Mucosa of descending colon (tissue), 3 donors: ENCODE measurements at regions not wholly inside any gene's neighbourhood (a gene's known extent, or its start where the extent isn't known, plus 50 kb on each side); places are given as distances from the start of the nearest gene placed in this dataset.

Experiments
- ATAC-seq: fragments of 200-7000 bp; cut with Tn5 transposase; one replicate; pipeline ENCODE4 v1.9.1; 2020; ENCODE audit warnings: mild to moderate bottlenecking, moderate library complexity
- DNase-seq, 3 donors: peaks; one replicate each; pipeline ENCODE4 v3.0.0-alpha.2; 2020
- H3K36me3 ChIP-seq: fragments of 200-600 bp; one replicate; pipeline ENCODE4 v1.8.0; 2021; ENCODE audit warnings: low read depth, mild to moderate bottlenecking
- H3K4me1 ChIP-seq: fragments of 200-600 bp; one replicate; pipeline ENCODE4 v1.8.0; 2021; ENCODE audit warnings: low read depth, mild to moderate bottlenecking
- H3K4me3 ChIP-seq: fragments of 200-600 bp; one replicate; pipeline ENCODE4 v1.8.0; 2021; ENCODE audit warnings: mild to moderate bottlenecking
- H3K9me3 ChIP-seq: fragments of 200-600 bp; one replicate; pipeline ENCODE4 v1.8.0; 2021; ENCODE audit warnings: mild to moderate bottlenecking
- CTCF ChIP-seq: fragments of 200-600 bp; IDR thresholded peaks from one replicate; pipeline ENCODE4 v1.8.0; 2022; ENCODE audit warnings: antibody characterized with exemption, mild to moderate bottlenecking
- intact Hi-C, 2 donors: fragments of 100-400 bp; cut with DNase I in 1 of 2; cut with micrococcal nuclease in 1 of 2; formaldehyde crosslinking; loops; one replicate each; pipeline versions ENCODE4 v1.11.0 to v1.11.1; 2022; cut with DNase I, micrococcal nuclease
- donor health status: DM: no; HTN: no; CAD: no; lungs with moderate emphysema.
- donor health status: DM: no; HTN: no; CAD: no.
- donor health status: DM: no; HTN: yes; CAD: no.

- Histone ChIP-seq H3K9me3 (no peaks in the 10 kb centered on the region), H3K36me3 (no peaks in the 10 kb centered on the region), H3K4me3 (no peak overlapping the region), H3K4me1 (peaks cover 6% of the 10 kb centered on the region)
- ATAC-seq: no peak
- intact Hi-C loops: loop anchor here in 1 of 2 donors (5.0 to 10.0 kb wide), 2 partner anchors 128 to 550 kb away; partner anchors contain the start of gene CUX1
- no peak for DNase-seq
- no peak for TF ChIP-seq CTCF
These were observed 58.0 kb upstream of the MYL10 start for GRCh38 chr7:101687081-101687480.

GRCh38 chr7:101687791-101688182 is 58.7 kb upstream of the MYL10 start:
- Histone ChIP-seq H3K4me3 (no peak overlapping the region), H3K4me1 (peaks cover 9% of the 10 kb centered on the region), H3K9me3 (no peaks in the 10 kb centered on the region), H3K36me3 (no peaks in the 10 kb centered on the region)
- no peak for TF ChIP-seq CTCF
- intact Hi-C loops: loop anchor here in 1 of 2 donors (5.0 to 10.0 kb wide), 2 partner anchors 127 to 550 kb away; partner anchors contain the start of gene CUX1
- DNase-seq: no peak
- no peak for ATAC-seq

- DNase-seq (peak; percentile 81 to 91 (median 88)), ATAC-seq (peak; percentile 73)
- Histone ChIP-seq H3K4me1 (peaks cover 9% of the 10 kb centered on the region), H3K9me3 (no peaks in the 10 kb centered on the region), H3K4me3 (no peak overlapping the region), H3K36me3 (no peaks in the 10 kb centered on the region)
- intact Hi-C loops: loop anchor here in 1 of 2 donors (5.0 to 10.0 kb wide), 2 partner anchors 126 to 549 kb away; partner anchors contain the start of gene CUX1
- peak; percentile 96 for TF ChIP-seq CTCF
These were observed 59.2 kb upstream of the MYL10 start for GRCh38 chr7:101688183-101688831.

- Histone ChIP-seq H3K36me3 (no peaks in the 10 kb centered on the region), H3K9me3 (no peaks in the 10 kb centered on the region), H3K4me1 (peaks cover 9% of the 10 kb centered on the region), H3K4me3 (no peak overlapping the region)
- ATAC-seq (no peak), DNase-seq (no peak)
- intact Hi-C loops: loop anchor here in 1 of 2 donors (5.0 to 10.0 kb wide), 2 partner anchors 126 to 548 kb away; partner anchors contain the start of gene CUX1
- TF ChIP-seq CTCF: no peak
These were observed 60.2 kb upstream of the MYL10 start for GRCh38 chr7:101688995-101689907.

- Histone ChIP-seq H3K36me3 (no peaks in the 10 kb centered on the region), H3K9me3 (no peaks in the 10 kb centered on the region), H3K4me3 (no peak overlapping the region), H3K4me1 (peaks cover 9% of the 10 kb centered on the region)
- no peak for TF ChIP-seq CTCF
- DNase-seq (peak; percentile 67 to 73 (median 68)), ATAC-seq (peak; percentile 82)
- intact Hi-C loops: loop anchor here in 1 of 2 donors (10.0 kb wide), 1 partner anchor 125 kb away; the partner anchor contains the start of gene CUX1
These were observed 61.0 kb upstream of the MYL10 start for GRCh38 chr7:101690061-101690460.
